T-helper 2 cell treated with Interferon-gamma antibody and Interleukin-4, amounts not matched to agents 5 μg/mL and 100 μg/mL, for 36 hours (primary cell): ENCODE measurements at regions not wholly inside any gene's neighbourhood (a gene's known extent, or its start where the extent isn't known, plus 50 kb on each side); places are given as distances from the start of the nearest gene placed in this dataset.

ENCODE experiments used
- DNase-seq: peaks from one replicate; pipeline ENCODE4 v3.0.0; 2021; ENCODE audit warnings: low spot score
- H3K27ac Mint-ChIP-seq: one replicate; pipeline ENCODE4 v1.8.0; 2021; ENCODE audit warnings: mild to moderate bottlenecking, mixed read lengths
- H3K27me3 Mint-ChIP-seq: one replicate; pipeline ENCODE4 v1.8.0; 2021; ENCODE audit warnings: low read depth, mixed read lengths
- H3K36me3 Mint-ChIP-seq: one replicate; pipeline ENCODE4 v1.8.0; 2021; ENCODE audit warnings: low read depth, mixed read lengths
- H3K4me1 Mint-ChIP-seq: one replicate; pipeline ENCODE4 v1.8.0; 2021; ENCODE audit warnings: low read depth, mixed read lengths
- H3K4me3 Mint-ChIP-seq: one replicate; pipeline ENCODE4 v1.8.0; 2022; ENCODE audit warnings: mild to moderate bottlenecking, moderate library complexity, mixed read lengths
- H3K9me3 Mint-ChIP-seq: one replicate; pipeline ENCODE4 v1.8.0; 2021; ENCODE audit warnings: mixed read lengths

- no peak overlapping the region for H3K4me3 Mint-ChIP-seq
- H3K27me3 Mint-ChIP-seq: peaks cover 18% of the 10 kb centered on the region
- no peak overlapping the region for H3K27ac Mint-ChIP-seq
- H3K9me3 Mint-ChIP-seq: peaks cover 70% of the 10 kb centered on the region
- DNase-seq: no peak
- H3K4me1 Mint-ChIP-seq: no peaks in the 10 kb centered on the region
- peaks cover 10% of the 10 kb centered on the region for H3K36me3 Mint-ChIP-seq
Measured at GRCh38 chr21:38887749-38888148, 82.0 kb downstream of the ETS2 start.

- Mint-ChIP-seq H3K36me3 (peaks cover 10% of the 10 kb centered on the region), H3K9me3 (peaks cover 65% of the 10 kb centered on the region), H3K4me1 (no peaks in the 10 kb centered on the region), H3K4me3 (no peak overlapping the region), H3K27me3 (peaks cover 18% of the 10 kb centered on the region), H3K27ac (no peak overlapping the region)
- DNase-seq: no peak
Measured at GRCh38 chr21:38887062-38887686, 81.4 kb downstream of the ETS2 start.

GRCh38 chr21:38885909-38886308 is 80.2 kb downstream of the ETS2 start:
- Mint-ChIP-seq H3K4me1 (no peaks in the 10 kb centered on the region), H3K27me3 (peaks cover 18% of the 10 kb centered on the region), H3K4me3 (no peak overlapping the region), H3K36me3 (peaks cover 10% of the 10 kb centered on the region), H3K27ac (no peak overlapping the region), H3K9me3 (peaks cover 70% of the 10 kb centered on the region)
- no peak for DNase-seq

GRCh38 chr21:38884440-38884839 is 78.7 kb downstream of the ETS2 start:
- no peak overlapping the region for H3K4me3 Mint-ChIP-seq
- H3K36me3 Mint-ChIP-seq: peaks cover 8% of the 10 kb centered on the region
- H3K9me3 Mint-ChIP-seq: peaks cover 68% of the 10 kb centered on the region
- DNase-seq: no peak
- no peaks in the 10 kb centered on the region for H3K4me1 Mint-ChIP-seq
- H3K27ac Mint-ChIP-seq: no peak overlapping the region
- H3K27me3 Mint-ChIP-seq: peaks cover 13% of the 10 kb centered on the region

GRCh38 chr21:38883142-38883541 is 77.4 kb downstream of the ETS2 start:
- peaks cover 12% of the 10 kb centered on the region for H3K27me3 Mint-ChIP-seq
- H3K9me3 Mint-ChIP-seq: peaks cover 67% of the 10 kb centered on the region
- peaks cover 5% of the 10 kb centered on the region for H3K36me3 Mint-ChIP-seq
- no peaks in the 10 kb centered on the region for H3K4me1 Mint-ChIP-seq
- DNase-seq: no peak
- no peak overlapping the region for H3K4me3 Mint-ChIP-seq
- no peak overlapping the region for H3K27ac Mint-ChIP-seq

- peaks cover 51% of the 10 kb centered on the region for H3K9me3 Mint-ChIP-seq
- no peak overlapping the region for H3K4me3 Mint-ChIP-seq
- H3K27me3 Mint-ChIP-seq: peaks cover 12% of the 10 kb centered on the region
- no peak for DNase-seq
- peaks cover 2% of the 10 kb centered on the region for H3K36me3 Mint-ChIP-seq
- H3K4me1 Mint-ChIP-seq: no peaks in the 10 kb centered on the region
- no peak overlapping the region for H3K27ac Mint-ChIP-seq
Measured at GRCh38 chr21:38881131-38881530, 75.4 kb downstream of the ETS2 start.

- Mint-ChIP-seq H3K36me3 (peaks cover 2% of the 10 kb centered on the region), H3K4me1 (peaks cover 5% of the 10 kb centered on the region), H3K27ac (no peak overlapping the region), H3K9me3 (peaks cover 45% of the 10 kb centered on the region), H3K4me3 (no peak overlapping the region), H3K27me3 (peaks cover 9% of the 10 kb centered on the region)
- DNase-seq: no peak
Measured at GRCh38 chr21:38880577-38880966, 74.8 kb downstream of the ETS2 start.

GRCh38 chr21:38879912-38880576 is 74.3 kb downstream of the ETS2 start:
- Mint-ChIP-seq H3K9me3 (peaks cover 41% of the 10 kb centered on the region), H3K4me3 (no peak overlapping the region), H3K36me3 (peaks cover 2% of the 10 kb centered on the region), H3K4me1 (peaks cover 10% of the 10 kb centered on the region), H3K27ac (no peak overlapping the region), H3K27me3 (peaks cover 9% of the 10 kb centered on the region)
- no peak for DNase-seq

- no peak overlapping the region for H3K4me3 Mint-ChIP-seq
- H3K27me3 Mint-ChIP-seq: peaks cover 5% of the 10 kb centered on the region
- H3K9me3 Mint-ChIP-seq: peaks cover 30% of the 10 kb centered on the region
- no peaks in the 10 kb centered on the region for H3K36me3 Mint-ChIP-seq
- no peak for DNase-seq
- H3K4me1 Mint-ChIP-seq: peaks cover 13% of the 10 kb centered on the region
- no peak overlapping the region for H3K27ac Mint-ChIP-seq
Measured at GRCh38 chr21:38878379-38879179, 72.8 kb downstream of the ETS2 start.

- H3K4me1 Mint-ChIP-seq: peaks cover 15% of the 10 kb centered on the region
- H3K27ac Mint-ChIP-seq: no peak overlapping the region
- peaks cover 13% of the 10 kb centered on the region for H3K9me3 Mint-ChIP-seq
- no peak overlapping the region for H3K4me3 Mint-ChIP-seq
- H3K36me3 Mint-ChIP-seq: peaks cover 2% of the 10 kb centered on the region
- H3K27me3 Mint-ChIP-seq: peaks cover 6% of the 10 kb centered on the region
- no peak for DNase-seq
Measured at GRCh38 chr21:38875694-38876492, 70.2 kb downstream of the ETS2 start.
